ENCODE measurements at regions not wholly inside any gene's neighbourhood (a gene's known extent, or its start where the extent isn't known, plus 50 kb on each side); places are given as distances from the start of the nearest gene placed in this dataset.

GRCh38 chr1:104621221-104621620, 871.5 kb downstream of the AMY1C start:
- H4K20me1 ChIP-seq (ENCODE audit: insufficient read depth, low read length) = no peaks in the 10 kb centered on the region
- no peak for DNase-seq (ENCODE audit: low spot score)
- no peak overlapping the region for H3K27ac ChIP-seq (ENCODE audit: extremely low read length, insufficient read depth, low read length)
- no peaks in the 10 kb centered on the region for H3K27me3 ChIP-seq (ENCODE audit: control insufficient read depth in 1 of 2, insufficient read depth in 2 of 2, low read length in 2 of 2)
- no peaks in the 10 kb centered on the region for H3K4me1 ChIP-seq (ENCODE audit: insufficient read depth, low read length)
- intact Hi-C loops (cut with micrococcal nuclease; ENCODE audit: unreplicated experiment) = no loop called here
- no peak for ATAC-seq
- H3K36me3 ChIP-seq (replicated peaks in 1 of 2; ENCODE audit: control insufficient read depth in 1 of 2, insufficient read depth in 2 of 2, low read length in 2 of 2) = no peaks in the 10 kb centered on the region
- no peak for FAIRE-seq
- no TSS peak for BruUV-seq (replicated peaks)
- H3K9ac ChIP-seq (ENCODE audit: insufficient read depth, low read depth, low read length) = no peak overlapping the region
- in situ Hi-C loops (cut with HindIII; ENCODE audit: extremely low pct_ligation_motif_present, low pct_unique_long_range_greater_than_20kb) = no loop called here
- ChIA-PET CTCF (ENCODE audit: low intra/inter-chr PET ratio, low total read pairs) (no interaction called here), POLR2A (no interaction called here)
- no peak overlapping the region for H2AFZ ChIP-seq (ENCODE audit: low read length)
- TF ChIP-seq ZNF430 (CRISPR knock-in tag; IDR thresholded peaks at IDR 0.05) (no peak), ZNF546 (CRISPR knock-in tag; conservative IDR thresholded peaks at IDR 0.05) (no peak)
- TF ChIP-seq, protein P1, sequence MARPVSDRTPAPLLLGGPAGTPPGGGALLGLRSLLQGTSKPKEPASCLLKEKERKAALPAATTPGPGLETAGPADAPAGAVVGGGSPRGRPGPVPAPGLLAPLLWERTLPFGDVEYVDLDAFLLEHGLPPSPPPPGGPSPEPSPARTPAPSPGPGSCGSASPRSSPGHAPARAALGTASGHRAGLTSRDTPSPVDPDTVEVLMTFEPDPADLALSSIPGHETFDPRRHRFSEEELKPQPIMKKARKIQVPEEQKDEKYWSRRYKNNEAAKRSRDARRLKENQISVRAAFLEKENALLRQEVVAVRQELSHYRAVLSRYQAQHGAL (CRISPR knock-in tag; IDR thresholded peaks at IDR 0.05; ENCODE audit: not compliant biosample characterization) = no peak
- TF ChIP-seq, protein P2, sequence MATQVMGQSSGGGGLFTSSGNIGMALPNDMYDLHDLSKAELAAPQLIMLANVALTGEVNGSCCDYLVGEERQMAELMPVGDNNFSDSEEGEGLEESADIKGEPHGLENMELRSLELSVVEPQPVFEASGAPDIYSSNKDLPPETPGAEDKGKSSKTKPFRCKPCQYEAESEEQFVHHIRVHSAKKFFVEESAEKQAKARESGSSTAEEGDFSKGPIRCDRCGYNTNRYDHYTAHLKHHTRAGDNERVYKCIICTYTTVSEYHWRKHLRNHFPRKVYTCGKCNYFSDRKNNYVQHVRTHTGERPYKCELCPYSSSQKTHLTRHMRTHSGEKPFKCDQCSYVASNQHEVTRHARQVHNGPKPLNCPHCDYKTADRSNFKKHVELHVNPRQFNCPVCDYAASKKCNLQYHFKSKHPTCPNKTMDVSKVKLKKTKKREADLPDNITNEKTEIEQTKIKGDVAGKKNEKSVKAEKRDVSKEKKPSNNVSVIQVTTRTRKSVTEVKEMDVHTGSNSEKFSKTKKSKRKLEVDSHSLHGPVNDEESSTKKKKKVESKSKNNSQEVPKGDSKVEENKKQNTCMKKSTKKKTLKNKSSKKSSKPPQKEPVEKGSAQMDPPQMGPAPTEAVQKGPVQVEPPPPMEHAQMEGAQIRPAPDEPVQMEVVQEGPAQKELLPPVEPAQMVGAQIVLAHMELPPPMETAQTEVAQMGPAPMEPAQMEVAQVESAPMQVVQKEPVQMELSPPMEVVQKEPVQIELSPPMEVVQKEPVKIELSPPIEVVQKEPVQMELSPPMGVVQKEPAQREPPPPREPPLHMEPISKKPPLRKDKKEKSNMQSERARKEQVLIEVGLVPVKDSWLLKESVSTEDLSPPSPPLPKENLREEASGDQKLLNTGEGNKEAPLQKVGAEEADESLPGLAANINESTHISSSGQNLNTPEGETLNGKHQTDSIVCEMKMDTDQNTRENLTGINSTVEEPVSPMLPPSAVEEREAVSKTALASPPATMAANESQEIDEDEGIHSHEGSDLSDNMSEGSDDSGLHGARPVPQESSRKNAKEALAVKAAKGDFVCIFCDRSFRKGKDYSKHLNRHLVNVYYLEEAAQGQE (IDR thresholded peaks at IDR 0.05; ENCODE audit: borderline replicate concordance in 1 of 2, low read depth in 1 of 2, low read length in 2 of 2) = no peak
- no peak overlapping the region for H3K4me2 ChIP-seq (ENCODE audit: low read depth, low read length)
- 27% methylated on average over 2 of the region's 2 CpGs for WGBS (ENCODE audit: low lambda C conversion rate)
- H3K9me3 ChIP-seq (ENCODE audit: low read length) = peaks cover 43% of the 10 kb centered on the region
- no peak overlapping the region for H3K4me3 ChIP-seq (replicated peaks in 1 of 3; ENCODE audit: insufficient read depth in 1 of 3, low read depth in 2 of 3, low read length in 3 of 3)
- H3K79me2 ChIP-seq (ENCODE audit: insufficient read depth, low read length) = no peaks in the 10 kb centered on the region
